Stimulated activated CD4-positive, alpha-beta T cell treated with anti-CD3 and anti-CD28 coated beads, TNF-alpha, amount 100 ng/mL, for 48 hours (primary cell): ENCODE measurements at regions not wholly inside any gene's neighbourhood (a gene's known extent, or its start where the extent isn't known, plus 50 kb on each side); places are given as distances from the start of the nearest gene placed in this dataset.
"Not testable (repeated sequence)": the region's sequence is repeated elsewhere in the genome, so short reads cannot be mapped to it uniquely, and the experiment has no call there.

Experiments
- DNase-seq, 3 donors: peaks; one replicate each; pipeline ENCODE4 v3.0.0-alpha.2; 2020; ENCODE audit warnings: low read depth in 3 of 3

GRCh38 chr21:35319684-35320283 is 270.7 kb upstream of the RUNX1 start:
- DNase-seq = no peak

GRCh38 chr21:35316933-35317332 is 267.8 kb upstream of the RUNX1 start:
- DNase-seq = peak in 1 of 3 donors; percentile 3

- DNase-seq = no peak
Observed at GRCh38 chr21:35316456-35316855, 267.4 kb upstream of the RUNX1 start.

- DNase-seq = no peak
Observed at GRCh38 chr21:35314857-35315582, 265.9 kb upstream of the RUNX1 start.

- no peak for DNase-seq
Observed at GRCh38 chr21:35311985-35312384, 262.9 kb upstream of the RUNX1 start.

GRCh38 chr21:35309316-35309715 is 260.2 kb upstream of the RUNX1 start:
- no peak for DNase-seq

GRCh38 chr21:35303085-35303484 is 254.0 kb upstream of the RUNX1 start:
- no peak for DNase-seq

GRCh38 chr21:35298757-35299156 is 249.7 kb upstream of the RUNX1 start:
- no peak for DNase-seq

- DNase-seq = no peak
Observed at GRCh38 chr21:35297665-35298064, 248.6 kb upstream of the RUNX1 start.

- DNase-seq = no peak
Observed at GRCh38 chr21:35294231-35294898, 245.3 kb upstream of the RUNX1 start.

GRCh38 chr21:35291973-35292627 is 243.0 kb upstream of the RUNX1 start:
- no peak for DNase-seq

GRCh38 chr21:35291034-35291433 is 241.9 kb upstream of the RUNX1 start:
- DNase-seq = no peak

- DNase-seq = no peak
Observed at GRCh38 chr21:35288238-35288637, 239.1 kb upstream of the RUNX1 start.

GRCh38 chr21:35284199-35284598 is 235.1 kb upstream of the RUNX1 start:
- DNase-seq = no peak

- no peak for DNase-seq
Observed at GRCh38 chr21:35282944-35283343, 233.8 kb upstream of the RUNX1 start.

GRCh38 chr21:35281956-35282355 is 232.9 kb upstream of the RUNX1 start:
- no peak for DNase-seq

- DNase-seq = no peak
Observed at GRCh38 chr21:35280231-35280630, 231.1 kb upstream of the RUNX1 start.

GRCh38 chr21:35275776-35276175 is 226.7 kb upstream of the RUNX1 start:
- no peak for DNase-seq

- no peak for DNase-seq
Observed at GRCh38 chr21:35274923-35275322, 225.8 kb upstream of the RUNX1 start.

GRCh38 chr21:35274090-35274489 is 225.0 kb upstream of the RUNX1 start:
- DNase-seq = no peak

- no peak for DNase-seq
Observed at GRCh38 chr21:35273333-35273732, 224.2 kb upstream of the RUNX1 start.

GRCh38 chr21:35271344-35272118 is 222.4 kb upstream of the RUNX1 start:
- not testable (repeated sequence) for DNase-seq
